Natural killer cell (primary cell): ENCODE measurements at regions not wholly inside any gene's neighbourhood (a gene's known extent, or its start where the extent isn't known, plus 50 kb on each side); places are given as distances from the start of the nearest gene placed in this dataset.
"Not testable (repeated sequence)": the region's sequence is repeated elsewhere in the genome, so short reads cannot be mapped to it uniquely, and the experiment has no call there.

Experiments
- ATAC-seq, 3 donors: fragments of 150-1000 bp in 2 of 3; fragments of 200-7000 bp in 1 of 3; cut with Tn5 transposase; 1 replicate in 1 of 3; 2 replicates in 2 of 3; pipeline ENCODE4 v1.10.0; 2021; ENCODE audit warnings: mild to moderate bottlenecking in 2 of 3, moderate library complexity in 2 of 3
- DNase-seq, 2 donors: peaks; one replicate each; pipeline versions ENCODE4 v3.0.0 to v3.0.0-alpha.2; 2013 to 2021; ENCODE audit warnings: mixed read lengths in 1 of 2
- H3K27ac ChIP-seq: one replicate; pipeline ENCODE4 v1.5.1; 2013; ENCODE audit warnings: mild to moderate bottlenecking, low read length
- H3K27me3 ChIP-seq: one replicate; pipeline ENCODE4 v1.6.1; 2013; ENCODE audit warnings: low read length; ENCODE audit not compliant: control insufficient read depth, insufficient read depth
- H3K36me3 ChIP-seq: one replicate; pipeline ENCODE4 v1.6.1; 2013; ENCODE audit warnings: low read length; ENCODE audit not compliant: control insufficient read depth, insufficient read depth
- H3K4me1 ChIP-seq: one replicate; pipeline ENCODE4 v1.6.1; 2013; ENCODE audit warnings: low read length; ENCODE audit not compliant: control insufficient read depth, insufficient read depth
- H3K4me3 ChIP-seq: one replicate; pipeline ENCODE4 v1.5.1; 2013; ENCODE audit warnings: low read length
- H3K9me3 ChIP-seq: one replicate; pipeline ENCODE4 v1.6.1; 2013; ENCODE audit warnings: low read length; ENCODE audit not compliant: control insufficient read depth, insufficient read depth
- H3K27ac Mint-ChIP-seq, 2 donors: one replicate each; pipeline ENCODE4 v1.8.0; 2022; ENCODE audit warnings: mild to moderate bottlenecking in 2 of 2, mixed read lengths in 2 of 2, moderate library complexity in 1 of 2
- H3K27me3 Mint-ChIP-seq, 2 donors: one replicate each; pipeline ENCODE4 v1.8.0; 2022; ENCODE audit warnings: low read depth in 2 of 2, mixed read lengths in 2 of 2
- H3K36me3 Mint-ChIP-seq: one replicate; pipeline ENCODE4 v1.8.0; 2022; ENCODE audit warnings: mixed read lengths
- H3K4me1 Mint-ChIP-seq, 2 donors: one replicate each; pipeline ENCODE4 v1.8.0; 2022; ENCODE audit warnings: mixed read lengths in 2 of 2
- H3K4me3 Mint-ChIP-seq: one replicate; pipeline ENCODE4 v1.8.0; 2022; ENCODE audit warnings: mild to moderate bottlenecking, moderate library complexity, mixed read lengths
- H3K9me3 Mint-ChIP-seq, 2 donors: one replicate each; pipeline ENCODE4 v1.8.0; 2022; ENCODE audit warnings: mixed read lengths in 2 of 2
- CTCF ChIP-seq: fragments of 200-600 bp; IDR thresholded peaks from one replicate; pipeline ENCODE4 v1.8.0; 2022; ENCODE audit warnings: antibody characterized with exemption
- WGBS: methylation state at CpG from one replicate; pipeline ENCODE4 v1.1.7; 2013; ENCODE audit warnings: missing lambda C conversion rate; ENCODE audit not compliant: insufficient coverage; 5-methylcytosine and 5-hydroxymethylcytosine counted together
- intact Hi-C: fragments of 100-400 bp; cut with micrococcal nuclease; formaldehyde crosslinking; loops from one replicate; pipeline ENCODE4 v1.14.2; 2022

DNA sequence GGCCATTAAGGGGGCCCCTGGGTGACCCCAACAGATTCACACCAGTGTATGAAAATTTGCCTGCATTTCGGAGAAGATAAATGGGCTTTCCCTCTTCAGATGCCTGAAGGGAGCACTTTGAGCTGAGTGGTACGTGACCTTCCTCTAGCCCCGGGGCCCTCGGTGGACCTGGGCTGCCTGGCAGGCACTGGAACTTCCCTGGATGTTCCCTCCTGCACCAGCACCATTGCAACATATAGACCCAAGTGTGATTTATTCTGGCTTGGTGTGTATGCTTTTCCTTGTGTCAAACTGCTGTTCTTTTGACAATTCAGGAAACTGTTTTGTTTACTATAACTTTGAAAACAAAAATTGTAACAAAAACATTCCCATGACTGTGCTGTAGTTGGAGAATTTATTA, 93.8 kb downstream of the TNFRSF13B start:
- Histone ChIP-seq H3K27me3 (no peaks in the 10 kb centered on the region), H3K4me1 (no peaks in the 10 kb centered on the region), H3K36me3 (no peaks in the 10 kb centered on the region), H3K4me3 (no peak overlapping the region), H3K9me3 (no peaks in the 10 kb centered on the region), H3K27ac (no peak overlapping the region)
- WGBS: 86% methylated on average over 4 of the region's 4 CpGs
- H3K4me3 Mint-ChIP-seq: no peak overlapping the region
- TF ChIP-seq CTCF: no peak
- no peak overlapping the region for H3K27ac Mint-ChIP-seq
- ATAC-seq: no peak
- no peaks in the 10 kb centered on the region for H3K4me1 Mint-ChIP-seq
- DNase-seq: no peak
- intact Hi-C loops: no loop called here
- no peaks in the 10 kb centered on the region for H3K36me3 Mint-ChIP-seq
- H3K27me3 Mint-ChIP-seq: peaks cover 0 to 5% of the 10 kb centered on the region in 2 donors
- no peaks in the 10 kb centered on the region for H3K9me3 Mint-ChIP-seq

DNA sequence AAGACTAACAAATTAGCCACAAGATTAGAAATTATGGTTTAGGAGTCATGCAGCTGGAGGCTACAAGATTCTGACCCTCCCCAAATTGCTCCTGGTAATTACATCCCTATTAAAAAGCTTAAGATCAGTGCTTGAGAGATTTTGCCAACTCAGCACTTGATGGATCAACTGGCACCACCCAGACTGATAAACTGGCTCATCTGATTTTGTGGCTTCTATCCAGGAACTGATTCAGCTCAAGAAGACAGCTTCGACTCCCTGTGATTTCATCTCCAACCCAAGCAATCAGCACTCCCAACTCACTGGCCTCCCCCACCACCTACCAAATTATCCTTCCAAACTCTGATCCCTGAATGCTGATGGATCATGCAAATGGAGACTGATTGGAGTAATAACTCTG, 94.8 kb downstream of the TNFRSF13B start:
- H3K4me1 Mint-ChIP-seq: no peaks in the 10 kb centered on the region
- intact Hi-C loops: no loop called here

GRCh38 chr17:16875662-16876061, 96.3 kb downstream of the TNFRSF13B start:
- Mint-ChIP-seq H3K27me3 (peaks cover 0 to 5% of the 10 kb centered on the region in 2 donors), H3K4me1 (no peaks in the 10 kb centered on the region), H3K36me3 (no peaks in the 10 kb centered on the region), H3K4me3 (no peak overlapping the region), H3K27ac (no peak overlapping the region), H3K9me3 (no peaks in the 10 kb centered on the region)
- H3K9me3 ChIP-seq: no peaks in the 10 kb centered on the region
- no peaks in the 10 kb centered on the region for H3K27me3 ChIP-seq
- H3K36me3 ChIP-seq: no peaks in the 10 kb centered on the region
- no peaks in the 10 kb centered on the region for H3K4me1 ChIP-seq
- intact Hi-C loops: no loop called here
- H3K4me3 ChIP-seq: no peak overlapping the region
- TF ChIP-seq CTCF: no peak
- no peak overlapping the region for H3K27ac ChIP-seq
- DNase-seq (no peak), ATAC-seq (no peak)

More for the DNA sequence above, 94.8 kb downstream of the TNFRSF13B start:
- Mint-ChIP-seq H3K4me3 (no peak overlapping the region), H3K27me3 (peaks cover 0 to 5% of the 10 kb centered on the region in 2 donors), H3K27ac (no peak overlapping the region), H3K9me3 (no peaks in the 10 kb centered on the region), H3K36me3 (no peaks in the 10 kb centered on the region)
- WGBS: 67% methylated on average over 1 of the region's 1 CpG
- Histone ChIP-seq H3K27me3 (no peaks in the 10 kb centered on the region), H3K36me3 (no peaks in the 10 kb centered on the region), H3K9me3 (no peaks in the 10 kb centered on the region), H3K4me3 (no peak overlapping the region), H3K4me1 (no peaks in the 10 kb centered on the region), H3K27ac (no peak overlapping the region)
- DNase-seq (no peak), ATAC-seq (no peak)
- no peak for TF ChIP-seq CTCF

DNA sequence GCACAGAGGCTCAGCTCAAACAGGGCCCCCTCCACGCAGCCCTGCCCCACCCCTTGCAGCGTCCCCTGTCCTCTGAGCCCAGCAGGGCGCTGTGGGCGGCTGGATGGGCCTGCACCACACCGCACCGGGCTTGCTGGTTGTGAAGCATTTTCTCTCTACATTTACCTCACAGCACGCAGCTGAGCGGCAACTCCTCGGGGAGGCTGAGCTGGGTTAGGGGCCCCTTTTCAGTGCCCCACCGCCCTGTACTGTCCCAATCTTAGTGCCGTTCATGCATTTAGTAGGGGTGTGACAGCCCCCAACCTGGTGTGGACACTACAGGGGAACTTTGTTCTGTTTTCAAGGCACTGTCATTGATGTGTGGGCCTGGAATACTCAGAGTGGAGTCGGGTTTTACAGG, 97.7 kb downstream of the TNFRSF13B start:
- ATAC-seq, H3K36me3 ChIP-seq, H3K9me3 ChIP-seq, H3K4me1 ChIP-seq, intact Hi-C loops, H3K9me3 Mint-ChIP-seq, H3K27me3 ChIP-seq, H3K27ac Mint-ChIP-seq, H3K27me3 Mint-ChIP-seq, H3K4me1 Mint-ChIP-seq, DNase-seq, H3K36me3 Mint-ChIP-seq, H3K4me3 ChIP-seq, H3K4me3 Mint-ChIP-seq, H3K27ac ChIP-seq: not testable (repeated sequence)
- 95% methylated on average over 5 of the region's 12 CpGs for WGBS
